ENCODE measurements at regions not wholly inside any gene's neighbourhood (a gene's known extent, or its start where the extent isn't known, plus 50 kb on each side); places are given as distances from the start of the nearest gene placed in this dataset.

GRCh38 chr2:147792966-147793617 is 51.7 kb upstream of the ACVR2A start:
- FAIRE-seq = no peak
- DNase-seq (ENCODE audit: low spot score in 2 of 2) = no peak

- no peak for FAIRE-seq
Measured at GRCh38 chr2:147790580-147790979, 54.2 kb upstream of the ACVR2A start.

GRCh38 chr2:147789720-147790119 is 55.1 kb upstream of the ACVR2A start:
- FAIRE-seq = no peak
- no peak for DNase-seq (ENCODE audit: low spot score in 2 of 2)

More at GRCh38 chr2:147790580-147790979, 54.2 kb upstream of the ACVR2A start:
- no peak for DNase-seq (ENCODE audit: low spot score in 2 of 2)

- DNase-seq (ENCODE audit: low spot score in 2 of 2) = no peak
- no peak for FAIRE-seq
Measured at GRCh38 chr2:147789287-147789686, 55.5 kb upstream of the ACVR2A start.

GRCh38 chr2:147782141-147782930 is 62.5 kb upstream of the ACVR2A start:
- no peak for FAIRE-seq
- DNase-seq (ENCODE audit: low spot score in 2 of 2) = no peak

- FAIRE-seq (no peak), DNase-seq (ENCODE audit: low spot score in 2 of 2) (no peak)
Measured at GRCh38 chr2:147779440-147779839, 65.4 kb upstream of the ACVR2A start.

GRCh38 chr2:147777394-147777793 is 67.4 kb upstream of the ACVR2A start:
- no peak for DNase-seq (ENCODE audit: low spot score in 2 of 2)
- FAIRE-seq = no peak

- FAIRE-seq (no peak), DNase-seq (ENCODE audit: low spot score in 2 of 2) (no peak)
Measured at GRCh38 chr2:147774805-147775204, 70.0 kb upstream of the ACVR2A start.

- no peak for DNase-seq (ENCODE audit: low spot score in 2 of 2)
- FAIRE-seq = no peak
Measured at GRCh38 chr2:147773479-147773878, 71.3 kb upstream of the ACVR2A start.

GRCh38 chr2:147772781-147773180 is 72.0 kb upstream of the ACVR2A start:
- DNase-seq (ENCODE audit: low spot score in 2 of 2) (no peak), FAIRE-seq (no peak)

- FAIRE-seq (no peak), DNase-seq (ENCODE audit: low spot score in 2 of 2) (no peak)
Measured at GRCh38 chr2:147763861-147764260, 81.0 kb upstream of the ACVR2A start.

- no peak for FAIRE-seq
- DNase-seq (ENCODE audit: low spot score in 2 of 2) = no peak
Measured at GRCh38 chr2:147760984-147761383, 83.8 kb upstream of the ACVR2A start.

GRCh38 chr2:147759536-147759935 is 85.3 kb upstream of the ACVR2A start:
- DNase-seq (ENCODE audit: low spot score in 2 of 2) (no peak), FAIRE-seq (no peak)

GRCh38 chr2:147758821-147759220 is 86.0 kb upstream of the ACVR2A start:
- no peak for DNase-seq (ENCODE audit: low spot score in 2 of 2)
- FAIRE-seq = no peak

GRCh38 chr2:147756069-147756468 is 88.8 kb upstream of the ACVR2A start:
- DNase-seq (ENCODE audit: low spot score in 2 of 2) (no peak), FAIRE-seq (no peak)

- no peak for DNase-seq (ENCODE audit: low spot score in 2 of 2)
- FAIRE-seq = no peak
Measured at GRCh38 chr2:147740211-147740927, 104.5 kb upstream of the ACVR2A start.

GRCh38 chr2:147739508-147739907 is 105.3 kb upstream of the ACVR2A start:
- FAIRE-seq = no peak
- DNase-seq (ENCODE audit: low spot score in 2 of 2) = no peak

- FAIRE-seq (no peak), DNase-seq (ENCODE audit: low spot score in 2 of 2) (no peak)
Measured at GRCh38 chr2:147718831-147719230, 126.0 kb upstream of the ACVR2A start.

GRCh38 chr2:147716906-147717305 is 127.9 kb upstream of the ACVR2A start:
- no peak for FAIRE-seq
- no peak for DNase-seq (ENCODE audit: low spot score in 2 of 2)

- DNase-seq (ENCODE audit: low spot score in 2 of 2) (no peak), FAIRE-seq (no peak)
Measured at GRCh38 chr2:147715807-147716206, 129.0 kb upstream of the ACVR2A start.

- no peak for DNase-seq (ENCODE audit: low spot score in 2 of 2)
- FAIRE-seq = no peak
Measured at GRCh38 chr2:147714582-147714981, 130.2 kb upstream of the ACVR2A start.
